Panc1 (cell line): ENCODE measurements at regions not wholly inside any gene's neighbourhood (a gene's known extent, or its start where the extent isn't known, plus 50 kb on each side); places are given as distances from the start of the nearest gene placed in this dataset.

Source experiments
- POLR2AphosphoS5 ChIP-seq: IDR thresholded peaks from 2 replicates; pipeline ENCODE4 v1.6.1; 2012; ENCODE audit warnings: mild to moderate bottlenecking, low read depth, low read length, moderate library complexity
- REST ChIP-seq, 2 experiments: IDR thresholded peaks; 2 replicates each; pipeline ENCODE4 v1.6.1; 2011 to 2012; ENCODE audit warnings: low read depth in 2 of 2, control low read depth in 1 of 2, low read length in 1 of 2, mild to moderate bottlenecking in 1 of 2, moderate library complexity in 1 of 2; ENCODE audit not compliant: insufficient read depth in 1 of 2
- TCF7L2 ChIP-seq: IDR thresholded peaks from 2 replicates; pipeline ENCODE4 v1.6.1; 2011; ENCODE audit warnings: mild to moderate bottlenecking, low read depth, low read length, inconsistent platforms
- TF ChIP-seq, protein P1 (sequence below): fragments of 450-650 bp; IDR thresholded peaks from 2 replicates; pipeline ENCODE4 v1.5.1; 2017; ENCODE audit warnings: mild to moderate bottlenecking

DNA sequence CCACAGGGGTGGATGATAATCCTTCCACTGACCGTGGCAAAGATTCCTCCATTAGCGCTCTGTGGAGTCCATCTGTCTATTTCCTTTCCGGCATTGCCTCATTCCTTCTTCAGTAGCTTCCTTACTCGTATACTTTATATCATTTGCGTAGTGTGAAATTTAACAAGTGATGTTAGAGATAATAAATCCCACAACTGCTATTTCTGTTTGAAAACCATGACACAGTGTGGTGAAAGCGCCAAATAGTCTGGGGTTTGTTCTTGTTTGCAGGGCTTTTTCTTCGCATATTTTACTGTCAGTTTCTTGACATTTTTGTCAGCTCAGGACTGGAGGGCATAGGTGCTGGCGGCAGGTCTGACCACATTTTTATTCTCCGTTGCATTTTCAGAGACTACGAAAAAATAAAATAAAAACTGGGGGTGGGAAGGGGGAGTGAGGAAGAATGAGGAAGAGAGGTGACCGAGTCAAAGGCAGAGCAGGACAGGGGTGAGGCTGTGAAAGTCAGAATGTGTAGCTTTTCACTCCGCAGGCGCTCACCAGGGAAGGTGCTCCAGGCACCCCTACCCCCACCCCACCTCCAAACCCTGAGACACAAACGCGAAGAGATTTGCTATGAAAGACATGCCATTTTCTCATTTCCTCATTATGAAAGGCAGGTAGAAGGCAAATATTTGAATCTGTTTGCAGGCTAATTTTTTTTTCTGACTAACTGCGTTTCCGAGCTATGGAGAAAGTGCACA is 965.0 kb downstream of the MCTP2 start:
- TF ChIP-seq, protein P1, sequence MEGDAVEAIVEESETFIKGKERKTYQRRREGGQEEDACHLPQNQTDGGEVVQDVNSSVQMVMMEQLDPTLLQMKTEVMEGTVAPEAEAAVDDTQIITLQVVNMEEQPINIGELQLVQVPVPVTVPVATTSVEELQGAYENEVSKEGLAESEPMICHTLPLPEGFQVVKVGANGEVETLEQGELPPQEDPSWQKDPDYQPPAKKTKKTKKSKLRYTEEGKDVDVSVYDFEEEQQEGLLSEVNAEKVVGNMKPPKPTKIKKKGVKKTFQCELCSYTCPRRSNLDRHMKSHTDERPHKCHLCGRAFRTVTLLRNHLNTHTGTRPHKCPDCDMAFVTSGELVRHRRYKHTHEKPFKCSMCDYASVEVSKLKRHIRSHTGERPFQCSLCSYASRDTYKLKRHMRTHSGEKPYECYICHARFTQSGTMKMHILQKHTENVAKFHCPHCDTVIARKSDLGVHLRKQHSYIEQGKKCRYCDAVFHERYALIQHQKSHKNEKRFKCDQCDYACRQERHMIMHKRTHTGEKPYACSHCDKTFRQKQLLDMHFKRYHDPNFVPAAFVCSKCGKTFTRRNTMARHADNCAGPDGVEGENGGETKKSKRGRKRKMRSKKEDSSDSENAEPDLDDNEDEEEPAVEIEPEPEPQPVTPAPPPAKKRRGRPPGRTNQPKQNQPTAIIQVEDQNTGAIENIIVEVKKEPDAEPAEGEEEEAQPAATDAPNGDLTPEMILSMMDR = no peak
- TF ChIP-seq REST (IDR thresholded peaks at IDR 0.05; ENCODE audit: insufficient read depth in 1 of 2, low read depth in 2 of 2, low read length in 1 of 2) (no peak), POLR2AphosphoS5 (no peak), TCF7L2 (no peak)
